GM21528 (cell line): ENCODE measurements at regions not wholly inside any gene's neighbourhood (a gene's known extent, or its start where the extent isn't known, plus 50 kb on each side); places are given as distances from the start of the nearest gene placed in this dataset.
"Not testable (repeated sequence)": the region's sequence is repeated elsewhere in the genome, so short reads cannot be mapped to it uniquely, and the experiment has no call there.

Experiments
- ATAC-seq: cut with Tn5 transposase; IDR thresholded peaks from one replicate; pipeline ENCODE4 v1.9.1; 2021; ENCODE audit warnings: mild to moderate bottlenecking, moderate library complexity; ENCODE audit not compliant: unreplicated experiment, low FRiP score

DNA sequence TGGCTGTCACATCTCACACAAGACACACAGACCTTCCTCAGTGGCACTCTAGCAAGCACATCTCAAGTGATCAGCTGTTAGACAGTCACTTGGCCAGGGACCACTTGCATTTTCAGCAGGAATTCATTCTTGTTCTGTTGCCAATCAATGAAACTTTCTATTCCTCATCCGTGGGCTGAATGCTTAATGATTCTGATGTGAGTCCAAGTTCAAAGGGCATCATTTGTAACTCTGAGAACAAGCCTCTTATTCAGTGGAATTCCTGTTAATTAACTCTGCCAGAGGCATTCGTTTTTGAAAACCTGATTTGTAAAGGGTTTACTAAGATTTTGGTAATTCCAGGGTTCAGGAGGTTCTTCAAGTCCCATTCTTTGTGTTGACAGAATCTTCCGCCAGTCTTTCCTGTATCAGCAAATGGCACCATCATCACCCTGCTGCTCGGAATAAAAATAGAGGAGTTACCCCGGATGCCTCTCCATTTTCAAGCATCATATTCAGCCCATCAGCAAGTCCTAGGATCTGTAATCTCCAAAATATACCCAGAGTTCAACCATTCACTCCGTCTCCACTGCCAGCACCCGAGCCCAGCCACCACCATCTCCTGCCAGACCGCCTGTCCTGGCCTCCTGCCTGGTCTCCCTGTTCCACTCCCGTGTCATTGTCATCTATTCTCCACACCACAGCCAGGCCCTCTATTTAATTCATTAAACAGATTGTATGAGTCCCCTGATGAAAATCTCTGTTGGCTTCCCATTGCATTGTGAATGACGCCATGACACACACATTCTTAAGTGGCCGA, 473.4 kb downstream of the AACS start:
- no peak for ATAC-seq

DNA sequence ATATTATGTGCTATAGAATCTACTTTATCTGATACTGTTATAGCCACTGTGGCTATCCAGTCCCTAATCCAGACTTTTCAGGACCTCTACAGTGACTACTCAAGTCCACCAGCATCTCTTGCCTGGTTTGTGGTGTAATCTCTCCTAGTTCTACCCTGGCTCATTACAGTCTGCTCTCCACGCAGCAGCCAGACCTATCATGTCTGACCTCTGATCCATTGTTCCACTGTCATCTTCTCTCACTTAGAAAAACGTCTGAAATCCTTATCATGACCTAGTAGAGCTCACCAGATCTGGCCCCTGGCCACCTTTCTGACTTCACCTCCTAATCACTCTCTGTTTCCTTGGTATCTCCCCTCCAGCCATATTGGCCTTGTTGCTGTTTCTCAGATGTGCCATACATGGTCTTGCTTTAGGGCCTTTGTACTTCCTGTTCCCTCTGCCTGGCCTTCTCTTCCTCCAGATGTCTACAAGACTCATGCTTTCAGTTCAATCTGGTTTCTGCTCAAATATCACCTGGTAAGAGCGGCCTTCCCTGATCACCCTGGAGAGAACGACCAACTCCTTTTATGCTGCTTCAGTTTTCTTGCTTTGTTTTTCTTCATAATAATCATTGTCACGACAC, 475.5 kb downstream of the AACS start:
- ATAC-seq: no peak

- ATAC-seq: no peak
Measured at GRCh38 chr12:125544960-125545359, 479.7 kb downstream of the AACS start.

DNA sequence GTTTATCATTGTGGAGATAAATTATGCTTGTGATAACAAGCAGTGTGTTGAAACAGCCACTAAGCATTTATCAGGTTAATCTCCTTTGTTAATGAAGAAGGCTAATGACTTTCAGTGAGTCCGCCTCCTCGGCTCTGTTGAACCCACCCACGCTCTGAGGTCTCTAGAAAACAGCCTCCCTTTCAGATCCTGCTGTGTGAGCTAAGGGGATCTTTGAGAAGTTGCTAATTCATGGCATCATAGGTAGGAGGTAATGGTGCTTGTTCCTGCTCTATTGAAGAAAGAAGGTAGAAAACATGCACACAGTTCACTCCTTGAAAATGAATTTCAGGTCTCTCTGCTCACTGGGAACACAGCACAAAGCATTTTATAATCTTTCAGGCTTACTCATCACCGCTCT, 483.9 kb downstream of the AACS start:
- no peak for ATAC-seq

DNA sequence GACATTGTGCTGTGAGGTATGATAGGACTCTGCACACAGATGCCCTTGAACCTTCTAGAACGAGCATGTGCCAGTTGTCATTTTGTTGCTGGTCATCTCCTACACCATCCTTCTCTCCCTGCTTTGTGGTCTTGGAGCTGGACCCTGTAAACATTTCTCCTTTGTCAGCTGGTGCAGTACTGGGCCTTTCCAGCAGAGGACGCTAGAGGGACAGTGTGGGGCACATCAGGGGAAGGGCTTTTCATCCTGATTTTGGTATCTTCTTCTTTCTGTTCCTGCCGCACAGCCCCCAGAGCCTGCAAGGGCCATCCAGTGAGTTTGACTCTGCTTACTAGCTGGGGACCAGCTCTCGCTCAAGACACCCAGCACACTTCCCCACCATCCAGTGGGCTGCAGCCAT, 484.6 kb downstream of the AACS start:
- no peak for ATAC-seq

- no peak for ATAC-seq
Measured at GRCh38 chr12:125552295-125552694, 487.1 kb downstream of the AACS start.

DNA sequence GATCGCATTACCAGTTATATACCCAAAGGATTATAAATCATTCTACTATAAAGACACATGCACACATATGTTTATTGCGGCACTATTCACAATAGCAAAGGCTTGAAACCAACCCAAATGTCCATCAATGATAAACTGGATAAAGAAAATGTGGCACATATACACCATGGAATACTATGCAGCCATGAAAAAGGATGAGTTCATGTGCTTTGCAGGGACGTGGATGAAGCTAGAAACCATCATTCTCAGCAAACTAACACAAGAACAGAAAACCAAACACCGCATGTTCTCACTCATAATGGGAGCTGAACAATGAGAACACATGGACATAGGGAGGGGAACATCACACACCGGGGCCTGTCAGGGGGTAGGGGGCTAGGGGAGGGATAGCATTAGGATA, 495.8 kb downstream of the AACS start:
- not testable (repeated sequence) for ATAC-seq

DNA sequence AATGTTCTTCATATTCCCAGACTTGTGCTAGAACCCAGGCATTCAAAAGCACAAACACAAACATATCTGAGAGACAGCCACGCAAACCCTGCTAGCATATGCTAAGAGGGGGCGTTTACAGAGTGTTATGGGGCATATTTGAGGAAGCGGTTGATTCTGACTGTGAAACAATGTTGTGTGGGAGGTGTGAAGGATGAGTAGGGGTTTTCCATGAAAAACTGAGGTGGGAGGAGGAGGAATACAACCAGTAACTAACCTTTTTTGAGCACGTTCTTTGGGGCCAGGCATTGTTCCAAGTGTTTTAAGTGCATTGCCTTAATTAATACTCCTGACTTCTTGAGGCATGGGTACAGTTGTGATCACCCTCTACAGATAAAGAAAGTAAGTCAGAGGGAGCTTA, 499.5 kb downstream of the AACS start:
- no peak for ATAC-seq

DNA sequence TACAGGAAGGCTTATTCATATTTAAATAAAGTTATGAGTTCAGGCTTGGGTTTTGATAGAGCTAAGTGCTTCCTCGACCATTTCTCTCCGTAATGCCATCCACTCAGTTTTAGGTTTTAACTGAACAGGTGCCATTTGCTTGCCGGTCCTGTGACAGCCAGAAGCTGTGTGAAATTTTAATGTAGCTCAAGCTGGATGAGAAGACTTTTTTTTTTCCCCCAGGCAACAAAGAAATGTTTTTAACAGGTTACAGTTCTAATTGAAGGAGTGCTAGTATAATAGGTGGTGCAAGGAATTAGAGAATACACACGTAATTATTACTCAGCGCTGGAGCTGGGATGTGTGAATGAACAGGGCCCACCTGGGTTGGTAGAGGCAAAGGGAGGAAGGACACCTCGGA, 502.3 kb downstream of the AACS start:
- ATAC-seq: no peak

- ATAC-seq: no peak
Measured at GRCh38 chr12:125568306-125568705, 503.1 kb downstream of the AACS start.

DNA sequence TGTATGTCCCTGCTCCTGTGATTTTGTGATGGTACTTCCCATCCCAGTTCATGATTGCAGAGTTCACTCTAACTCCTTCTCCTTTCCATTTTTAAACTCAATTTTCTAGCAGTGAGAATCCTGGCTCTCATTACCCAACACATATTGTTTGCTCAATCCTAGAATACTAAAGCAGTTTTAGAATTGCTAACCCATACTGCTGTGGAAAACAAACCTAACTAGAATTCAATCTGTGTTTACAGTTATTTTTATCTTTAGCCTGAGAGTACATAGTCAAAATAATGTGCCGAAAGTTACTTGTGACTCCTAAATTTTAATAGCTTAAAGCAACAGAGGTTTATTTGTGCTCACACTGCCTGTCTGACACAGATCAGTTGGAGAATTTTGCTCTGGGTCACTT, 508.0 kb downstream of the AACS start:
- ATAC-seq: no peak

DNA sequence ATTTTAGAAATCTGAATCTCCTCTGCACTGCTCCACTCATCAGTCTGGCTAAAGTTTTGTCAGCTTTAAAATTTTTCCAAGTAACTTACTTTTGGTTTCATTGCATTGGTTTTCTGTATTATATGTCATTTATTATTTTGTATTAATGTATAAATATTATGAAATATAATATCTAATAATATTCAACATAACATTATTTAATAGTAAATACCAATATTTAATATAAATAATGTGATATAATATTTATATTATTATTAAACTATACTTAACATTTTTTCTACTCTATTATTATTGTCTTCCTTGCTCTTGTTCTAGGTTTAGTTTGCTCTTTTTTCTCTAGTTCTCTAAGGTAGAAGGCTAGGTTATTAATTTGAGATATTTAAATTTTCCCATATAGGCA, 512.1 kb downstream of the AACS start:
- ATAC-seq: no peak

DNA sequence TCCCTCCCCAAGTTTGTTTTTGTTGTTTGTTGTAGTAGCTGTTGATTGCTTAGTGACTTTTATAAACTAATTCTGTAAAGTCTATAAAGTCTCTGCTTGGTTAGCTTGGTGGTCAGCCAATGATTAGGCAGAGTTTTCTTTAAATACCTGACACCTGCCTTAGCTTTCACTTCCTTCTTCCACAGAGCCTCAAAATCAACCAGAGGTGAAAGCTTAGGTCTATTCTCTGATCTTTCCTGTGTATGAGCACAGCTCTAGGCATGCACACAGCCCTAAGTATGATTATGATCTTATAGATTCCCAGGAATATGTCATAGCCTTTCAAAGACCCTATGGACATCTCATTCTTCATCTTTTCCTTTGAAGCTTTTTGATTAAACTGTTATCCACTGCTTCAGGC, 514.7 kb downstream of the AACS start:
- no peak for ATAC-seq

DNA sequence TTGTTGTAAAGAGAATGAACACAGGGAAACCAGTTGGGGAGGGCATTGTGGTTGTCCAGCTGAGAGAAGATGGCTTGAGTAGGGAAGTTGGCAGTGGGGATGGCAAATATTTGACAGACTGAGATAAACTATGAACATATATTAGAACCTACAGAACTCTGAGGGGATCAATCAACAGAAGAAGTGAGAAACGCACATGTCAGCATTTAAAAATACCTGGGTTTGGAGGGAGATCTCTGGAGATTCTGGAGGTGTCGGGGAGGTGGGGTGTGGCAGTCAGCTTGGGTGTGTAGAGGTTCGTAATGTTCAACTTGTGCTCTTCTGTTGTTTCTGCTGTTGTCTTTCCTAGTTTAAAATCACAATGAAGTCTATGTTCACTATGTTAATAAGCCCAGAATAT, 517.8 kb downstream of the AACS start:
- ATAC-seq: no peak

GRCh38 chr12:125586441-125586840, 521.2 kb downstream of the AACS start:
- ATAC-seq: no peak

DNA sequence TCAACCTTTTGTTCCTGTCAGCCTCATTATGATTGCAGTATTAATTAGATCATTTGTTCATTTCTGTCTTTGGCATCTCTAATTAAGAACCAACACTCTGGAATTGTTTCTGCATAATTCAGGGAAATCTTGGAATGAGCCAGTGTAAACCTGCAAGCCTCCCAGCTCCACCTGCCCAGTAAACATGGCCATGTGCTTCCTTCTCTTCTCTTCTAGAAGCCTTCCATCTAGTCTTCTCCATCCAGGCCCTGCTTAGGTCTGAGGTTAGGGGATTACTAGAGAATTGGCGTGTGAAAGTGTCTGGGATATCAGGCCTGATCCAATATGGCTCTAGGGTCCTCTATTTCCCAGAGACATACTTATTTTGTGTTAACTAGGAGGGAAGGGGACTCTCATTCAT, 528.0 kb downstream of the AACS start:
- no peak for ATAC-seq

DNA sequence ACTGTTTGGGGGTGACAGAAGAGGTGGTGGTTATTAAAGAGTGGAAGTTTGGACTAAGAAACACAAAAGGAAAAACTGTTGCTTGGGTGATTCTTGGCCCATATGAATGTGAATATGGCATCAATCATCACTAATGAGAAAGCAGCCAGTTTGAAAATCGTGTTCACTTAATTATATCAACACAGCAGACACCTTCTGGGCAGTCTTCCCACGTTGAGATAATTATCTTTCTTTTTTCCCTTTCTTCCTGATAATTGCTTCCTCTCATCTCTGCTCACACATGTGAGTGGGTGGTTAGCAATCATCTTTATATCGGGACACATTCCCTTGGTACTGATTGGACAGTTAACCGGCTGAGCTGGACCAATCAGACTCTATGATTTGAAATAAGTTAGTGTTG, 539.7 kb downstream of the AACS start:
- no peak for ATAC-seq

DNA sequence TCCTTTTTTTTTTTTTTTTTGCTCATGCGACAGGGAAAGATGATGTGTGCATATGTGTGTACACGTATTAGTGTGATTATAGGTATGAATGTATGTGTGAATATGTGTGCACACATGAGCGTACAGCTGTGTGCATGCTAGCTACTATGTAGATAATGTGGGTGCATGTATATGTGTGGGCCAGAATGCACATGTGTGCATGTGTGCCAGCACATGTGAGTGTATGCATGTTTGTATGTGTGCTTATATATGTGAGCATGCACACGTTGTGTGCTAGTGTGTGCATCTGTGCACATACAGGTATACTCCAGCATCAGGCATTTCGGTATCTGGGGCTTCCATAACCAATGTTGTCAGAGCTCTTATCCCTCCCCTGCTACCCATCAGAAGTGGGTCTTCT, 541.1 kb downstream of the AACS start:
- ATAC-seq: no peak

DNA sequence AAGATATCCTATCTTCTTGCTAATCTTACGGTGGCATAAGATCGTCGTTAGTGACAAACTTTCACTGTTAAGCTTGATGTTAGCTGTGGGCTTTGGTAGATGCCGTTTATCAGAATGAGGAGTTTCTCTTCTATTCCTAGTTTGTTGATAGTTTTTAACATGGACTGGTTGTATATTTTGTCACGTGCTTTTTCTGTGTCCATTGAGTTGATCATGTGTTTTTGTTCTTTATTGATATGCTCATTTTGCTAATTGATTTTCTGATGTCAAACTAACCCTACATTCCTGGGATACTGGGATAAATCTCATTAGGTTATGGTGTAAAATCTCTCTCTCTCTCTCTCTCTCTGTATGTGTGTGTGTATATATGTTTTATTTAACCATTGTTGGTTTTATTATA, 545.1 kb downstream of the AACS start:
- no peak for ATAC-seq

DNA sequence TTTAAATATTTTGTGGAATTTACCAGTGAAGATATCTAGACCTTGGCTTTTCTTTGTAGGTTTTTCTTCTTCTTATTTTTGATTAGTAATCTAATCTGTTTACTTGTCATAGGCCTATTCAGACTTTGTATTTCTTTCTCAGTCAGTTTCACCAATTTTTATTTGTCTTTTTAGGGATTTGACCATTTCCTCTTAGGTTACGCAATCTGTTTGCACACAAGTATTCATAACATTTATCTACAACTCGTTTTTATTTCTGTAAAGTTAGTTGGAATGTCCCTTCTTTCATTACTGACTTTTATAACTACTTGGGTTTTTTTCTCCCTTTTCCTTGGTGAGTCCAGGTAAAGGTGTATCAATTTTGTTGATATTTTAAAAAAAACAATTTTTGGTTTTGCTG, 545.7 kb downstream of the AACS start:
- ATAC-seq: no peak

DNA sequence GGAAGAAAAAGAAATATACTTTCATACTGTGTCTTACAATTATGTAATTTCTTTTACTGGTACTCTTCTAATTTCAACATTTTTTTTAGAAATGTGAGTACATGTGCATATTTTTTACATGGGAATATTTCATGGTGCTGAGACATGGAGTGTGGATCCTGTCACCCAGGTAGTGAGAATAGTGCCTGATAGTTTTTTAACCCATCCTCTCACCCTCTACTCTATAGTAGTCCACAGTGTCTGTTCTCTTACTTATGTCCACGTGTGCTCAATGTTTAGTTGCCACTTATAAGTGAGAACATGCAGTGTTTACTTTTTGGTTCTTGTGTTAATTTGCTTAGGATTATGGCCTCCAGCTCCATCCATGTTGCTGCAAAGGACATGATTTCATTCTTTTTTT, 548.8 kb downstream of the AACS start:
- no peak for ATAC-seq

- ATAC-seq: no peak
Measured at GRCh38 chr12:125619723-125620122, 554.5 kb downstream of the AACS start.
